H1 (cell line): ENCODE measurements at regions not wholly inside any gene's neighbourhood (a gene's known extent, or its start where the extent isn't known, plus 50 kb on each side); places are given as distances from the start of the nearest gene placed in this dataset.

Source experiments
- CEBPB ChIP-seq: IDR thresholded peaks from 2 replicates; pipeline ENCODE4 v1.6.1; 2012; ENCODE audit warnings: low read depth, low read length
- CTBP2 ChIP-seq: IDR thresholded peaks from 2 replicates; pipeline ENCODE4 v1.7.0; 2011; ENCODE audit warnings: borderline replicate concordance, mild to moderate bottlenecking, moderate library complexity, mixed read lengths, low read length; ENCODE audit not compliant: insufficient read depth, insufficient read length
- EGR1 ChIP-seq: IDR thresholded peaks from 2 replicates; pipeline ENCODE4 v1.6.1; 2011; ENCODE audit warnings: low read depth, low read length, borderline replicate concordance
- EP300 ChIP-seq, 2 experiments: IDR thresholded peaks; 1 replicate in 1 of 2; 2 replicates in 1 of 2; pipeline ENCODE4 v1.6.1; 2011 to 2012; ENCODE audit warnings: low read depth in 2 of 2, low read length in 2 of 2, mild to moderate bottlenecking in 2 of 2, borderline replicate concordance in 1 of 2, inconsistent platforms in 1 of 2, moderate library complexity in 1 of 2
- NRF1 ChIP-seq: IDR thresholded peaks from 2 replicates; pipeline ENCODE4 v1.6.1; 2011; ENCODE audit warnings: mild to moderate bottlenecking, low read depth, low read length, improper control_type of control experiment
- PHF8 ChIP-seq: fragments of 200-600 bp; sonication (generic); conservative IDR thresholded peaks from 2 replicates; pipeline ENCODE4 v1.7.1; 2012; ENCODE audit warnings: low read depth, mild to moderate bottlenecking, inconsistent platforms, low read length, moderate library complexity
- POLR2AphosphoS5 ChIP-seq: IDR thresholded peaks from 2 replicates; pipeline ENCODE4 v1.6.1; 2011; ENCODE audit warnings: low read depth, low read length
- RXRA ChIP-seq: IDR thresholded peaks from 2 replicates; pipeline ENCODE4 v1.6.1; 2011; ENCODE audit warnings: low read depth, mild to moderate bottlenecking, low read length, moderate library complexity; ENCODE audit not compliant: insufficient read depth

GRCh38 chr5:159630545-159630944 is 285.7 kb upstream of the ADRA1B start (continued):
- TF ChIP-seq EGR1 (no peak), PHF8 (no peak), POLR2AphosphoS5 (no peak), CEBPB (no peak), EP300 (IDR thresholded peaks at IDR 0.05; ENCODE audit: borderline replicate concordance in 1 of 2, low read depth in 2 of 2, low read length in 2 of 2) (no peak), NRF1 (no peak), RXRA (no peak), CTBP2 (no peak)
